GM19240 (cell line): ENCODE measurements at regions not wholly inside any gene's neighbourhood (a gene's known extent, or its start where the extent isn't known, plus 50 kb on each side); places are given as distances from the start of the nearest gene placed in this dataset.
"Not testable (repeated sequence)": the region's sequence is repeated elsewhere in the genome, so short reads cannot be mapped to it uniquely, and the experiment has no call there.

ENCODE experiments used
- DNase-seq: peaks from one replicate; pipeline ENCODE4 v3.0.0; 2011; ENCODE audit warnings: low spot score; ENCODE audit not compliant: insufficient read length

DNA sequence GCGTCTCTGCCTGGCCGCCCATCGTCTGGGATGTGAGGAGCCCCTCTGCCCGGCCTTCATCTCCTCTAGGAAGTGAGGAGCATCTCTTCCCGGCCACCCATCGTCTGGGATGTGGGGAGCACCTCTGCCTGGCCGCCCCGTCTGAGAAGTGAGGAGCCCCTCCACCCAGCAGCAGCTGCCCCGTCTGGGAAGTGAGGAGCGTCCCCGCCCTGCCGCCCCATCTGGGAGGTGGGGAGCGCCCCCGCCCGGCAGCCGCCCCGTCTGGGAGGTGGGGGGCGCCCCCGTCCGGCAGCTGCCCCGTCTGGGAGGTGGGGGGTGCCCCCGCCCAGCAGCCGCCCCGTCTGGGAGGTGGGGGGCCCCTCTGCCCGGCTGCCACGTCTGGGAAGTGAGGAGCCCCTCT lies 153.7 kb upstream of the MYRIP start:
- not testable (repeated sequence) for DNase-seq

DNA sequence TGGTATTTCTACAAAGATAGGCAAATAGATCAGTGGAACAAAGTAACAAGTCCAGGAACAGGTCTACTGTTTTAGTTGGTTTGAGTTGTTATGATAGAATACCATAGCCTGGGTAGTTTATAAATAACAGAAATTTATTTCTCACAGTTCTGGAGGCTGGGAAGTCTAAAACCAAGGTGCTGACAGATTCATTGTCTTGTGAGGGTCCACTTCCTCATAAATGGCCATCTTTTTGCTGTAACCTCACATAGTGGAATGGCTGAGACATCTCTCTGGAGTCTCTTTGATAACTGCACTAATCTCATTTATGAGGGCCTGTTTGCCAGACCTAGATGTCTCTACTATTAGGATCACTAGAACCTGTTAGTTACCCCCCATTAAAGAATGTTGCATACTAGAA lies 152.3 kb upstream of the MYRIP start:
- DNase-seq = no peak

GRCh38 chr3:39657775-39658174 lies 151.6 kb upstream of the MYRIP start:
- DNase-seq = no peak

- no peak for DNase-seq
Measured at GRCh38 chr3:39664931-39665330, 144.5 kb upstream of the MYRIP start.

DNA sequence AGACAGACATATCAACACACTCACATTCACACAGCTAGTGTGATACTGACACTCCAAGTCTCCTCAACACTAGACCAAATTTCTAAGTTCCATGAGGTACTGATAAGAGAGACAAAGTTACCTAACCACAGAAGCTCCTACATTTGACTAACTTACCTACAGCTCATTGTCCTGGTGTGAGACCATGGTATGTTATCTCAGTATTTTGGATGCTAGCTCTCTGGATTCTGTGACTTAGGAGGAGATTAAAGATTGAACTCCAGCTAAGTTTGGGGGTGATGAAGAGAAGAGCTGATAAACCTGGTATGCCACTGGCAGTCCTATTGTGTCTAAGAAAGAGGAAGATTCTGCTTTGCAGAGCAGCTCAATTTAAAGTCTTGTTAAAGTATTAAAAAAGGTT lies 144.0 kb upstream of the MYRIP start:
- DNase-seq = no peak

GRCh38 chr3:39668420-39668819 lies 141.0 kb upstream of the MYRIP start:
- DNase-seq = peak; percentile 10

GRCh38 chr3:39671116-39671515 lies 138.3 kb upstream of the MYRIP start:
- no peak for DNase-seq

GRCh38 chr3:39671600-39671999 lies 137.8 kb upstream of the MYRIP start:
- DNase-seq = no peak

DNA sequence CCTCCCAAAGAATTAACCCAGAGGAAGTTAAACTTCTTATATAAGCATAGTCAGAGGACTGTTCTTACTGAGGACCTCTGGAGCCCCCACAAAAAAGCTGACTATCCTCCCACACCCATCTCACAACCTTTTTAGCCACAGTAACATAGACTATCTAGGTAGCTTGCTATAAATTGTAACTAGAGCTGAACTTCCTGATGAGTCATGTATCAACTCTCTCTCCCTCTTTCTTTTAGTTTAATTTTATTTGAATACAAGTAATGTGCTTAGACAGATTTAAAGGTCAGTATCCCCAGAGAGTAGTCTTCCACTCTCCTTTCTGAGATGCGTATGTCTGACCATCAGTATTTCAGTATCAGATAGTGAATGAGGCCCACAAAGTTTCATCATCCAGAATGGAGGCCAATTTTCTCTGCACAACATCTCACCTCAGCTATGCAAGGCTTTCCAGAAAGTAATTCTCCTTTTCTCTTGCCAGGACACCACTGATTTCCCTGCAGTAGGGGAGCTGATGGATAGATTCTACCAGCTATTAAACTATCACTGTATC lies 104.0 kb upstream of the MYRIP start:
- DNase-seq = no peak

DNA sequence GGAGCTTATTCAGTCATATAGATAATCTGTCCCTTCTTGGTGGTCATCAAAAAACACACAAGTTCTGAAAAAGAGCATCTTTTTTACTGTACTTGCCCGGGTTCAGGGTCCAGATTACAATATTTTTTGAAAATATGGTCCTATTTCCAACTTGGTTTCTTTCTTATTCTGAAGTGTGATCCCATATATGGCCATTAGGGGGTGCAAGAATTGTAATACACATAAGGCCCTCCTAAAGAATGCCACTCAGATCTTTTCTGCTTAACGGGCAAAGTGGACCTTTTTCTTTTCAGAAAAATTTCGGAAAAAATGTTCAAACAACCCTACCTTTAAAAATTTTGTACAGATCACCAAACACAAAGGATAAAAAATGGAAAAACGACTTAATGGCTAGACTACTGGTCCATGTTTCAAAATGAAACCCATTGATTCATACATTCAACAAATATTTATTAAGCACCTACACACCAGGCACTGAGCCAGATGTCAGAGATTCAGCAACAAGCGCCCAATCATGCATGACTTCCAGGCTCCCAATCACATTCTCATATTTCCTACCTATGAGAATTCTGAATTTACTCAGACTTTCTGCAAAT lies 102.0 kb upstream of the MYRIP start:
- DNase-seq = peak; percentile 21

GRCh38 chr3:39712413-39713048 lies 96.9 kb upstream of the MYRIP start:
- DNase-seq = no peak

DNA sequence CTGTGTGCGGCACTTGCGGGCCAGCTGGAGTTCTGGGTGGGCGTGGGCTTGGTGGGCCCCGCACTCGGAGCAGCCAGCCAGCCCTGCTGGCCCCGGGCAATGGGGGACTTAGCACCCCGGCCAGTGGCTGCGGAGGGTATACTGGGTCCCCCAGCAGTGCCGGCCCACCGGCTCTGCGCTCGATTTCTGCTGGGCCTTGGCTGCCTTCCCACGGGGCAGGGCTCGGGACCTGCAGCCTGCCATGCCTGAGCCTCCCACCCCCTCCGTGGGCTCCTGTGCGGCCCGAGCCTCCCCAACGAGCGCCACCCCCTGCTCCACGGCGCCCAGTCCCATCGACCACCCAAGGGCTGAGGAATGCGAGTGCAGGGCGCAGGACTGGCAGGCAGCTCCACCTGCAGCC lies 96.1 kb upstream of the MYRIP start:
- DNase-seq = not testable (repeated sequence)

DNA sequence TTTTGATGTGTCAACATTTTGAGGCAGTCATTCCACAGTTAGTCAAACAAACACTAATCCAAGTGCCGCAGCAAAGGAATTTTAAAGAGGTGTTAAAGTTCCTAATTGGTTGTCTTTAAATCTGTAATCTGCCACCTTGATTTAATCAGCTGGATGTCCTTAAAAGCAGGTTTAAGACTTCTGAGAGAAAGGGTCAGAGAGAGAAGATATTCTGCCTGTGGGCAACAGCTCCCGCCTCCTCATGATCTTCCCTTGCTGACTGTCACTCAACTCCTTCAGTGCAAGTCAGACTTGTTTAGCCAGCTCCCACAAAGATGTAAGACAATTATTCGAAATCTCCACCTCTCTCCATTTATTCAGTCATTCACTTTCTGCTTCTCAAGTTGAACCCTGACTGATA lies 92.6 kb upstream of the MYRIP start:
- no peak for DNase-seq

DNA sequence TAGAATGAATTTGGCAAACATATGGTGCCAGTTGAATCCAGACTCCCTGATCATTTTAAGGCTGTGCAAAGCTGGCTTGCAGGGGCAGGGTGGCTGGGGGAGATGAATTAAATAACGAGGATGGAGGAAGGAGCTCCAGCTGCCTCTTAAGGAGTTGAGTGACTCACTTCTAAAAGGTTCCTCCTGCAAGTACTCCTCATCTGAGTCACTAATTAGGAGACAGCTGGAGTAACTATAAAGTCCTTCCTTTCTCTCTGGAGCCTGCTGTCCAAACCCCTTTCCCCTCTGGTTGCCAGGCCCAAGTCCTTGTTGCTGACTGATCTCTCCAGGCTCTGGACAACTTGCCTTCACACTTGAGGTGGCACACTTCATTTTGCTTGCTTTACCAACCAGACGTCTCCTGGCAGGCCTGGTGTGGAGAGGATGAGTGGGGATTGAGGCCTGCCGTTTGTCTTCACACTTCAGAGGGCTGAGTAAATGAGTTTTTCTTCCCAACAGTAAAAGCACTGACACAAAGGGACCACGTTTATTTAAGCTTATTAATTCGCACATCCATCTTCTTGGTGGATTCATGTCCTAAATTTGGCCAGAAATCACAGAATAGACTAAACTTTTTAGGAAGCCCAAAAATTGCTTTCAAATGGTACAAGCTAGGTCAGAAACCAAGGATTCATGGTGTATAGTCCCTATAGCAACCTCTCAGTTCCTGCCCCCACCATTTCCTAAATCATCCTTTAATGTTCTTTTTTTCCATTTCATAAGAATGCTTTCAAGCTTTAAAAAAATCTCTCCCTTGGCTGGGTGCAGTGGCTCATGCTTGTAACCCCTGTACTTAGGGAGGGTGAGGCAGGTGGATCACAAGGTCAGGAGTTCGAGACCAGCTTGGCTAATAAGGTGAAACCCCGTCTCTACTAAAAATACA lies 90.5 kb upstream of the MYRIP start:
- DNase-seq = no peak

DNA sequence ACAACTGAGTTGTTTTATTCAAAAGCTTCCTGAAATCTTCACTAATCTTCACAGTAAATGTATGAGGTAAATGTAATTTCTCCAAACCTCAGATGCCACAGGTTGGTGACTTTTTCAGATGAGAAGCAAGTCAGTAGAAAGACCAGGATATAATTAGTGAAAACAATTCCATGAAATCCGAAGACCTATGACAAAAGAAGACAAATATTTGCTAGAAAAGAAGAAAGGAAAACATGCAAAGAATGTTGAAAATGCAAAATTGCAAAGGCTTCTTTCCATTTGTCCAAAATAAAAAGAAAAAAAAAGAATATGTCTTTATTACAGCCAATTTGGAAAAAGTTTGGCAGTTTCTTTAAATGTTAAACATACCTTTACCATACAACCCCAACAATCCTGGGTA lies 88.3 kb upstream of the MYRIP start:
- no peak for DNase-seq

GRCh38 chr3:39724233-39724846 lies 85.1 kb upstream of the MYRIP start:
- no peak for DNase-seq

GRCh38 chr3:39725321-39725720 lies 84.1 kb upstream of the MYRIP start:
- no peak for DNase-seq

- no peak for DNase-seq
Measured at GRCh38 chr3:39727415-39727814, 82.0 kb upstream of the MYRIP start.

- no peak for DNase-seq
Measured at GRCh38 chr3:39733804-39734203, 75.6 kb upstream of the MYRIP start.

DNA sequence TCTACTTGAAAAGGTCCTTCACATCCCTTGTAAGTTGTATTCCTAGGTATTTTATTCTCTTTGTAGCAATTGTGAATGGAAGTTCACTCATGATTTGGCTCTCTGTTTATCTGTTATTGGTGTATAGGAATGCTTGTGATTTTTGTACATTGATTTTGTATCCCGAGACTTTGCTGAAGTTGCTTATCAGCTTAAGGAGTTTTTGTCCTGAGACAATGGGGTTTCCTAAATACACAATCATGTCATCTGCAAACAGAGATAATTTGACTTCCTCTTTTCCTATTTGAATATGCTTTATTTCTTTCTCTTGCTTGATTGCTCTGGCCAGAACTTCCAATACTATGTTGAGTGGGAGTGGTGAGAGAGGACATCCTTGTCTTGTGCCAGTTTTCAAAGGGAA lies 69.8 kb upstream of the MYRIP start:
- not testable (repeated sequence) for DNase-seq

DNA sequence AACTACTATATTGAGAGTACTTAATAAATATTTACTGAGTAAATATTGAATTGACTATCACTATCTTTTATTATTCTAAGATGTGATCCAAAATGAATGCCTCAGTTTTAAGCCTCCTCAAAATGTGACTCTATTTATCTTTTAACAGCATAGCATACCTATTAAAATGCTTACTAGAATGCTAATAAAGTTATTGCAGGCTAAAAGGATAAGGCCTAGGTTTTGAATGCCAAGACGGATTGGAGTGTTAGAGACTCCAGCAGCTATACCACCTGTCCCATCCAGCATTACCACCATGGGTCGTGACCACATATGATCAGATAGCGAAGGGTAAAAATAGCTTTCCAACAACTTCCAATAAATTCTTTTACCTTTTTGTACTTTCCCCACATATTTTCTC lies 64.7 kb upstream of the MYRIP start:
- no peak for DNase-seq

DNA sequence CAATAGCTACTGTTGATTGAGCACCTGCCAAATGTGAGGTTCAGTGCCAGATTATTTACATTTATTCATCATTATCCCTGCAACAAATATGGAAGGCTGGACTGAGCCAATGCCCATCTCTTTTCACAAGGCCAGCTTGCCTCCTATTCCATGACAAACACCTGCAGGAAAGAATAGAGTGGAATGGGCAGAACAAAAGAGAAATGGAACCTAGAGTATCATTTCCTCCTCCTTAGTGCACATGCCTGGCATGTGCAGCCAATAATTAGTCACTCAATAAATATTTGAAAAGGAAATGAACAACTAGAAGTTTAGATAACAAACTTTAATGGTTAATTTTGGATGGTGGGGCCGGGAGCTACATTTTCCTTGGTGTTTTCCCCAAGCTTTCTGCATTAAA lies 61.4 kb upstream of the MYRIP start:
- no peak for DNase-seq
